NCI-H2196 (cell line): ENCODE measurements at regions not wholly inside any gene's neighbourhood (a gene's known extent, or its start where the extent isn't known, plus 50 kb on each side); places are given as distances from the start of the nearest gene placed in this dataset.

ENCODE experiments used
- DNase-seq: peaks from one replicate; lab custom pipeline; 2025; ENCODE audit not compliant: unreplicated experiment; lab: John Stamatoyannopoulos, UW

GRCh38 chr2:147520817-147521216 is 324.0 kb upstream of the ACVR2A start:
- no peak for DNase-seq

GRCh38 chr2:147519178-147519577 is 325.7 kb upstream of the ACVR2A start:
- no peak for DNase-seq

- no peak for DNase-seq
These were observed 329.6 kb upstream of the ACVR2A start for GRCh38 chr2:147515213-147515612.

GRCh38 chr2:147512206-147512605 is 332.6 kb upstream of the ACVR2A start:
- no peak for DNase-seq

- no peak for DNase-seq
These were observed 333.3 kb upstream of the ACVR2A start for GRCh38 chr2:147511491-147511948.

- DNase-seq = no peak
These were observed 335.0 kb upstream of the ACVR2A start for GRCh38 chr2:147509821-147510220.

GRCh38 chr2:147506889-147507288 is 337.9 kb upstream of the ACVR2A start:
- DNase-seq = no peak

- DNase-seq = no peak
These were observed 342.0 kb upstream of the ACVR2A start for GRCh38 chr2:147502711-147503290.

GRCh38 chr2:147501968-147502367 is 342.9 kb upstream of the ACVR2A start:
- peak; percentile 28 for DNase-seq

- no peak for DNase-seq
These were observed 343.9 kb upstream of the ACVR2A start for GRCh38 chr2:147500819-147501395.

- no peak for DNase-seq
These were observed 344.6 kb upstream of the ACVR2A start for GRCh38 chr2:147500229-147500628.

- DNase-seq = no peak
These were observed 345.0 kb upstream of the ACVR2A start for GRCh38 chr2:147499785-147500184.

GRCh38 chr2:147495734-147496133 is 349.1 kb upstream of the ACVR2A start:
- DNase-seq = no peak

- DNase-seq = no peak
These were observed 352.4 kb upstream of the ACVR2A start for GRCh38 chr2:147492471-147492870.

- DNase-seq = no peak
These were observed 353.3 kb upstream of the ACVR2A start for GRCh38 chr2:147491506-147491905.

GRCh38 chr2:147490401-147491261 is 354.2 kb upstream of the ACVR2A start:
- no peak for DNase-seq

GRCh38 chr2:147488472-147488871 is 356.4 kb upstream of the ACVR2A start:
- DNase-seq = no peak

- DNase-seq = no peak
These were observed 356.9 kb upstream of the ACVR2A start for GRCh38 chr2:147487978-147488289.

GRCh38 chr2:147487286-147487977 is 357.4 kb upstream of the ACVR2A start:
- DNase-seq = no peak

GRCh38 chr2:147485210-147485851 is 359.5 kb upstream of the ACVR2A start:
- DNase-seq = peak; percentile 25

- no peak for DNase-seq
These were observed 360.9 kb upstream of the ACVR2A start for GRCh38 chr2:147483911-147484310.
